HL-60 (cell line): ENCODE measurements at regions not wholly inside any gene's neighbourhood (a gene's known extent, or its start where the extent isn't known, plus 50 kb on each side); places are given as distances from the start of the nearest gene placed in this dataset.

Source experiments
- DNase-seq, 2 experiments: peaks; one replicate each; pipeline ENCODE4 v3.0.0-alpha.2; 2010 to 2020; ENCODE audit warnings: low read depth in 1 of 2, low spot score in 1 of 2
- H3K27ac ChIP-seq: fragments of 250-450 bp; sonication (Bioruptor Pico); replicated peaks from 2 replicates; pipeline ENCODE4 v1.5.1; 2020; ENCODE audit warnings: mild to moderate bottlenecking, moderate library complexity
- H3K27me3 ChIP-seq: fragments of 250-450 bp; sonication (Bioruptor Pico); 2 replicates; pipeline ENCODE4 v1.5.1; 2021; ENCODE audit warnings: mild to moderate bottlenecking, moderate library complexity; ENCODE audit not compliant: insufficient read depth, poor library complexity, severe bottlenecking
- H3K4me3 ChIP-seq: replicated peaks from 2 replicates; pipeline ENCODE4 v1.5.1; 2011; ENCODE audit warnings: mild to moderate bottlenecking, control low read depth, low read length; ENCODE audit not compliant: insufficient read depth
- GABPA ChIP-seq: IDR thresholded peaks from 2 replicates; pipeline ENCODE4 v1.6.1; 2012; ENCODE audit warnings: low read depth
- POLR2AphosphoS5 ChIP-seq: IDR thresholded peaks from 2 replicates; pipeline ENCODE4 v1.6.1; 2012; ENCODE audit warnings: low read depth
- SPI1 ChIP-seq: IDR thresholded peaks from 2 replicates; pipeline ENCODE4 v1.6.1; 2012; ENCODE audit warnings: low read depth, mild to moderate bottlenecking, borderline replicate concordance
- TF ChIP-seq, protein P1 (sequence below): IDR thresholded peaks from 2 replicates; pipeline ENCODE4 v1.6.1; 2012; ENCODE audit warnings: low read depth; ENCODE audit not compliant: insufficient replicate concordance
- TF ChIP-seq, protein P2 (sequence below): IDR thresholded peaks from one replicate; pipeline ENCODE4 v1.5.1; 2011; ENCODE audit warnings: low read length, control low read depth, inconsistent platforms; ENCODE audit not compliant: insufficient read depth

DNA sequence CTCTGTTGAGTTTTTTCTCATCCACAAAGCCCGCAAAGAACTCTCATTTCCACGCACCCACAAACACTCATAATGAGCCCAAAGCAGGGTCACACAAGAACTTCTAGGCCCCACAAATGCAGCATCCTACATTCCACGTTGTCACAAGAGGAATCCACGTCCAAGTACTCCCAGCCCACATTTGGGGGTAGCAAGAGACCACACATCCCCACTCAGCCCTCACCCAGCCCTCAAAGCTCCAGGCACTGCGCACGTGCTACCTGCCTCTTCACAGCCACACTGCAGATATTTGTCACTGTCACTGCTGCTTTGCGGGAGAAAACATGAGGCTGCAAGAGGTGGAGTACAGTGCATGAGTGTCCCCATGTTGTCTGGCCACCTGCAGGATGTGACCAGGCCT lies 187.6 kb upstream of the CDYL start:
- TF ChIP-seq SPI1 (no peak), GABPA (no peak), POLR2AphosphoS5 (no peak)
- TF ChIP-seq, protein P1, sequence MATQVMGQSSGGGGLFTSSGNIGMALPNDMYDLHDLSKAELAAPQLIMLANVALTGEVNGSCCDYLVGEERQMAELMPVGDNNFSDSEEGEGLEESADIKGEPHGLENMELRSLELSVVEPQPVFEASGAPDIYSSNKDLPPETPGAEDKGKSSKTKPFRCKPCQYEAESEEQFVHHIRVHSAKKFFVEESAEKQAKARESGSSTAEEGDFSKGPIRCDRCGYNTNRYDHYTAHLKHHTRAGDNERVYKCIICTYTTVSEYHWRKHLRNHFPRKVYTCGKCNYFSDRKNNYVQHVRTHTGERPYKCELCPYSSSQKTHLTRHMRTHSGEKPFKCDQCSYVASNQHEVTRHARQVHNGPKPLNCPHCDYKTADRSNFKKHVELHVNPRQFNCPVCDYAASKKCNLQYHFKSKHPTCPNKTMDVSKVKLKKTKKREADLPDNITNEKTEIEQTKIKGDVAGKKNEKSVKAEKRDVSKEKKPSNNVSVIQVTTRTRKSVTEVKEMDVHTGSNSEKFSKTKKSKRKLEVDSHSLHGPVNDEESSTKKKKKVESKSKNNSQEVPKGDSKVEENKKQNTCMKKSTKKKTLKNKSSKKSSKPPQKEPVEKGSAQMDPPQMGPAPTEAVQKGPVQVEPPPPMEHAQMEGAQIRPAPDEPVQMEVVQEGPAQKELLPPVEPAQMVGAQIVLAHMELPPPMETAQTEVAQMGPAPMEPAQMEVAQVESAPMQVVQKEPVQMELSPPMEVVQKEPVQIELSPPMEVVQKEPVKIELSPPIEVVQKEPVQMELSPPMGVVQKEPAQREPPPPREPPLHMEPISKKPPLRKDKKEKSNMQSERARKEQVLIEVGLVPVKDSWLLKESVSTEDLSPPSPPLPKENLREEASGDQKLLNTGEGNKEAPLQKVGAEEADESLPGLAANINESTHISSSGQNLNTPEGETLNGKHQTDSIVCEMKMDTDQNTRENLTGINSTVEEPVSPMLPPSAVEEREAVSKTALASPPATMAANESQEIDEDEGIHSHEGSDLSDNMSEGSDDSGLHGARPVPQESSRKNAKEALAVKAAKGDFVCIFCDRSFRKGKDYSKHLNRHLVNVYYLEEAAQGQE = no peak
- TF ChIP-seq, protein P2, sequence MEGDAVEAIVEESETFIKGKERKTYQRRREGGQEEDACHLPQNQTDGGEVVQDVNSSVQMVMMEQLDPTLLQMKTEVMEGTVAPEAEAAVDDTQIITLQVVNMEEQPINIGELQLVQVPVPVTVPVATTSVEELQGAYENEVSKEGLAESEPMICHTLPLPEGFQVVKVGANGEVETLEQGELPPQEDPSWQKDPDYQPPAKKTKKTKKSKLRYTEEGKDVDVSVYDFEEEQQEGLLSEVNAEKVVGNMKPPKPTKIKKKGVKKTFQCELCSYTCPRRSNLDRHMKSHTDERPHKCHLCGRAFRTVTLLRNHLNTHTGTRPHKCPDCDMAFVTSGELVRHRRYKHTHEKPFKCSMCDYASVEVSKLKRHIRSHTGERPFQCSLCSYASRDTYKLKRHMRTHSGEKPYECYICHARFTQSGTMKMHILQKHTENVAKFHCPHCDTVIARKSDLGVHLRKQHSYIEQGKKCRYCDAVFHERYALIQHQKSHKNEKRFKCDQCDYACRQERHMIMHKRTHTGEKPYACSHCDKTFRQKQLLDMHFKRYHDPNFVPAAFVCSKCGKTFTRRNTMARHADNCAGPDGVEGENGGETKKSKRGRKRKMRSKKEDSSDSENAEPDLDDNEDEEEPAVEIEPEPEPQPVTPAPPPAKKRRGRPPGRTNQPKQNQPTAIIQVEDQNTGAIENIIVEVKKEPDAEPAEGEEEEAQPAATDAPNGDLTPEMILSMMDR = no peak
- DNase-seq = no peak
- Histone ChIP-seq H3K27ac (no peak overlapping the region), H3K27me3 (no peaks in the 10 kb centered on the region), H3K4me3 (no peak overlapping the region)

DNA sequence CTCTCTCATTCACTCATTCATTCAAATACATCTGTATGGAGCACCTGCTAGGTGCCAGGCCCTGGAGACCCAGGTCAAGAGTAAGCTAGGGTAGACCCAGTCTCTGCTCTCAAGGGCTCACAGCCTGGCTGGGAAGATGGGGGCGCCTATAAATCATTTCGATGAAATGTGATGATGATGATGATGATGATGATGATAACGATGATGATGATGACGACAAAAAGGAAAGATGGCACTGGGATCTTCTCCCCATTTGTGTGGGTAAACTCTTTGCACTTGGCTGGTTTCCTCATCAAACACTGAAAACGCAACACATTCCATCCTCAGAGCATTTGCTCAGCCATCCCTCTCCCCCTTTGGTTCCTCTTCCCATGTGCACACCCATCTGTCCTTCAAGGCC lies 188.0 kb upstream of the CDYL start:
- TF ChIP-seq, protein P1 = no peak
- TF ChIP-seq GABPA (no peak), POLR2AphosphoS5 (no peak), SPI1 (no peak)
- TF ChIP-seq, protein P2 = no peak

DNA sequence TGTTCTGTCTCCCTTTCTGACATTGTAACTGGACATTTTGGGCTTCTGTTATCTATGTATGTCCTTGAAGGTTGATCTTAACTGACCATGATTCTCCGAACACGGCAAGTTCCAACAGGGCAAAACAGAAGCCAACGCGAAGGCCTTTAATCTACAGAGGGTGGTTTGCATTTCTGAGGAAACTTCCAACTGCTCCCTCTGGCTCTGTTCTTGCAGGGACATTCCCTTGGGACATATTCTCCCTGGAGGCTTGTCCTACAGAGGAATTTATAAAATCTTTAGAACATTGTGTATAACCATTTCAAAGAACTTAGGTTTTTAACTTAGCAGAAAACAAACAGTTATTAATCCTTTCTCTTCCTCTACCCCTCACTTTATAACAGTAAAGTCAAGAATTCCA lies 189.0 kb upstream of the CDYL start:
- no peak for DNase-seq
- TF ChIP-seq POLR2AphosphoS5 = no peak
- TF ChIP-seq, protein P1 = no peak
- Histone ChIP-seq H3K27me3 (no peaks in the 10 kb centered on the region), H3K27ac (no peak overlapping the region), H3K4me3 (no peak overlapping the region)

More for the DNA sequence above, 188.0 kb upstream of the CDYL start:
- no peak overlapping the region for H3K27ac ChIP-seq
- H3K4me3 ChIP-seq = no peak overlapping the region
- no peak for DNase-seq
- H3K27me3 ChIP-seq = no peaks in the 10 kb centered on the region

DNA sequence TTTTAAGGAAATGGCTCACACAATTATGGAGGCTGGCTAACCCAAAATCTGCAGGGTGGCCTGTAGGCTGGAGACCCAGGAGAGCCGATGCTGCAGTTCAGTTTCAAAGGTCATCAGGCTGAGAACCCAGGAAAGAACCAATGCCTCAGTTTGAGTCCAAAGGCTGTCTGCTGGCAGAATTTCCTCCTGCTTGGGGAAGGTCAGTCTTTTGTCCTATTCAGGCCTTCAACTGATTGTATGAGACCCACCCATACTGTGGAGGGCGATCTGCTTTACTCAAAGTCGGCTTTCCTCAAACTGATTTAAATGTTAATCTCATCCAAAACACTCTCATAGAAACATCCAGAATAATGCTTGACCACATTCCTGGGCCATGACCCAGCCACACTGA lies 189.7 kb upstream of the CDYL start:
- Histone ChIP-seq H3K27me3 (no peaks in the 10 kb centered on the region), H3K4me3 (no peak overlapping the region), H3K27ac (no peak overlapping the region)
- TF ChIP-seq, protein P2 = no peak
- TF ChIP-seq GABPA = no peak
- DNase-seq = no peak
